GM12891 (cell line): ENCODE measurements at regions not wholly inside any gene's neighbourhood (a gene's known extent, or its start where the extent isn't known, plus 50 kb on each side); places are given as distances from the start of the nearest gene placed in this dataset.

ENCODE experiments used
- DNase-seq: peaks from one replicate; pipeline ENCODE4 v3.0.0; 2011; ENCODE audit warnings: low spot score; ENCODE audit not compliant: insufficient read length
- FAIRE-seq: peaks from 2 replicates; lab custom pipeline; 2011; peaks lifted over from hg19 to GRCh38; lab: Jason Lieb, UNC
- PAX5 ChIP-seq: IDR thresholded peaks from 2 replicates; pipeline ENCODE4 v1.6.1; 2011; ENCODE audit warnings: low read length, moderate library complexity, mild to moderate bottlenecking; ENCODE audit not compliant: insufficient read depth, severe bottlenecking
- POLR2A ChIP-seq: IDR thresholded peaks from 2 replicates; pipeline ENCODE4 v1.6.1; 2011; ENCODE audit warnings: low read depth, low read length, control low read depth
- POLR2AphosphoS5 ChIP-seq: IDR thresholded peaks from 2 replicates; pipeline ENCODE4 v1.6.1; 2011; ENCODE audit warnings: low read depth, low read length, control low read depth
- POU2F2 ChIP-seq: IDR thresholded peaks from 2 replicates; pipeline ENCODE4 v1.6.1; 2011; ENCODE audit warnings: low read depth, mild to moderate bottlenecking, control low read depth, low read length, moderate library complexity
- SPI1 ChIP-seq: IDR thresholded peaks from 2 replicates; pipeline ENCODE4 v1.6.1; 2011; ENCODE audit warnings: low read depth, low read length, control low read depth
- TAF1 ChIP-seq: IDR thresholded peaks from 2 replicates; pipeline ENCODE4 v1.6.1; 2011; ENCODE audit warnings: low read depth, low read length, control low read depth

DNA sequence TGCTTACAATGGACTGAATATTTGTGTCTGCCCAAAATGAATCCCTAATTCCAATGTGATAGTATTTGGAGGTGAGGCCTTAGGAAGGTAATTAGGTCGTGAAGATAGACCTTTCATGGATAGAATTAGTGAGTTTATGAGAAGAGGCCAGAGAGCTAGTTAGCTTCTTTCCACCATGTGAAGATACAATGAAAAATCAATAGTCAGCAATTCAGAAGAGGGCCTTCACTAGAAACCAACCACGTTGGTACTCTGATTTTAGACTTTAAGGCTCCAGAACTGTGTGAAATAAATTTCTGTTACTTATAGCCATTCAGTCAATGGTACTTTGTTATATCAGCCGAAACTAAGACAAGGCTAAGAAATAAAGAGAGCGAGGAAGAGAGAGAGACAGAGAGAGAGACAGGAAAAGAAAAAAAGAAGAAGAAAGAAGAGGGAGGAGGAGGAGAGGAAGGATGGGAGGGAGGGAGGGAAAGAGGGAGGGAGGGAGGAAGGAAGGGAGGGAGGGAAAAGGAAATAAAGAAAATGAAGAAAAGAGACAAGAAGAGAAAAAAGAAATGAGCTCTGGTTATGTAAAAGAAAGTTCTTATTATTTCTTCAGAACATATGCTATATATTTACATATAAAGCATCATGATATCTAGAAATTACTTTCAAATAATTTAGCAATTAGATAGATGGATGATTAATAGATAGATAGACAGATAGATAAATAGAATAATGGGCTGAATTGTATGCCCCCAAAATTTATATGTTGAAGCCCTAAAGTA is 1725.3 kb downstream of the EFNA5 start:
- DNase-seq (no peak), FAIRE-seq (no peak)
- TF ChIP-seq POLR2AphosphoS5 (no peak), POU2F2 (no peak), POLR2A (no peak)

DNA sequence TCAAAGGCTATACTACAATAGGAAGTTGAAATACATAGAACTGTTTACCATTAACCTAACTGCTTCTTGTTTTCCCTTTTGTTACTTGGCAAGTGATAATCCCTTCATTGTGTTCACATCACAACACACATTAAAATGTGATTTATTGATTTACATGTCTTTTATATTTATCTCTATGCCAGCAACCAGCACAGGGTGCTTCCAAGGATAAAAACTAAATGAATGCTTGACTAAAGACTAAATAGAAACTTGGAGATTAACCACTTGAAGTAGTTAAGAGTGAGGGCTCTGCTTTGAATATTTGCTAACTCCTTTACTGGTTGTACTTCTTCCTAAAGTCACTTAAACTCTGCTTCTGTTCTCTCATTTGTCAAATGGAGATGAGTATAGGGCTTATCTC is 1730.6 kb downstream of the EFNA5 start:
- FAIRE-seq (no peak), DNase-seq (no peak)
- TF ChIP-seq POLR2AphosphoS5 (no peak), PAX5 (no peak), SPI1 (no peak), TAF1 (no peak), POU2F2 (no peak), POLR2A (no peak)

DNA sequence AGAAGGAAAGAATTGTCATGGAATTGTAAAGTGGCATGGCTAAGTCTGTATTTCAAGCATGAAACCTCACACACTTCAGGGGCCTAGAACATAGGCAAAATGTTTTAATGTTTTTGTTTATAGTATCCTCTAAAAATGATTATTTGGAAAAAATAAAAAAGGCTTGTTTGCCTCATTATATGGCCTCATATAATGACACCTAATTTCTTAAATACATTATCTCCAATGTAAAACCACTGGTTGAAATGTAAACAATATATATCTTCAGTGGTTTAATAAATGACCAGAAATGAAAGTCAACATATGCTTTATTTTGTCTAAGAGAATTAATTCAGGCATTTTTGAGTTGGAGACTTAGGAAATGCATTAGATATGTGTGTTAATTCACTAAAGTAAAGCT is 1736.6 kb downstream of the EFNA5 start:
- FAIRE-seq: no peak

DNA sequence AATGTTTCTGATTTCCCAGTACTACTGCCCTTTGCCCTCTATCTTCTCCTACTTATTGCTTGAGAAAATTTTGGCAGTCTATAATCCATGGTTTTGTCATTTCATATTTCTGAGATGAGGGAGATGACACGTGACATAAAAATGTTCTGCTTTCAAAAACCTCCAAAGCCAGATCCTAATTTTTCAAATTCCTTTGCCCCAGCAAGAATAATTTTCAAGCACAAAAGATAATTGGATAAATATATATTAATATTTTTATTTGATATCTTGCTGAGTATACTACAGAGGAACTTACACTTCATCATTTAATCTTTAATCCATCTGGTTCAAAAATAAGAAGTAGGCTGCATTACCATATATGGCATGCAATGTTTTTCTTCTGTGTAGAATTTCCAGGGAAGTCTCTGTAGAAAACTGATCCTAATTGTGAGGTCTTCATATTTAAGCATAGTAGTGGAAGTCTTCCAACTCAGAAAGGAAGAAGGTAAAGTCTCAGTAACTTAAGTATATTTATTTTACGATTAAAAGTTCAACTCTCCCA is 1738.8 kb downstream of the EFNA5 start:
- TF ChIP-seq SPI1 (no peak), POU2F2 (no peak), POLR2A (no peak), TAF1 (no peak), POLR2AphosphoS5 (no peak), PAX5 (no peak)
- DNase-seq (no peak), FAIRE-seq (no peak)

More for the DNA sequence above, 1736.6 kb downstream of the EFNA5 start:
- no peak for DNase-seq
- TF ChIP-seq TAF1 (no peak), POLR2A (no peak), PAX5 (no peak), POU2F2 (no peak), POLR2AphosphoS5 (no peak), SPI1 (no peak)

DNA sequence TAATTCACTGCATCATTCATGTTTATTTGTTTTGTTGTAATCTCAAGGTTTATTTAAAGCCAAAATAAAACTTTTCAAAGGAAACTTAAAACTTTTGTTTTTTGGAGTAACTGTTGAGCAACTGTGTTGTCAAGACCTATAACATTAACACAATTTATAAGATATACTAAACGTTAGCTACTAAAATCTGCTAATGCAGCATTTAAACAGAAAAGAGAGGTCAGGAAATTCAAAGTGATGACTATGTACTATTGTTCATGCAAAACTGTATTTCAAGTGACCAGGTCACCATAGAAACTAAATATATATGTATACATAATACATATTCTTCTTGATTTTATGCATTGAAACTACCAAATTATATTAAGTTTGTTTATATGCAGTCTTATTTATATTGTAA is 1740.9 kb downstream of the EFNA5 start:
- TF ChIP-seq POLR2AphosphoS5 (no peak), POU2F2 (no peak), SPI1 (no peak), PAX5 (no peak), TAF1 (no peak), POLR2A (no peak)
- FAIRE-seq (no peak), DNase-seq (no peak)

DNA sequence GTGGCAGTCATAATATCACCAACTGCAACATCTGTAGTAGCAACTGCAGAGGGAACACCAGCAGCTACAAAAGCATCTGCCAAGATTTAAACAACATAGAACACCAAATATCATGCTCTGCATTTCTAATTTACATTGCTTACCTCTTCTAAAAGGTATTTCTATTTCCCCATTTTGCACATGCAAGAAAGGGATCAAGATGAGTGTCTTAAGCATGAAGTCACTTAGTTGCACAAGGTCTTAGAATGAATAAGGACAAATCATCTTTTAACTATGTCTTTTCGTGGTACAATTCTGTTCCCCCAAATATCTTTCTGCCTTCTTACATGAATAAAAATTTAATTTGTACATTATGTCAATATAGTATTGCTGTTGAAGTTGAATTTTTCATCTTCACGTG is 1746.4 kb downstream of the EFNA5 start:
- TF ChIP-seq POLR2A (no peak), PAX5 (no peak), POU2F2 (no peak), TAF1 (no peak), SPI1 (no peak), POLR2AphosphoS5 (no peak)
- DNase-seq: no peak
- no peak for FAIRE-seq

DNA sequence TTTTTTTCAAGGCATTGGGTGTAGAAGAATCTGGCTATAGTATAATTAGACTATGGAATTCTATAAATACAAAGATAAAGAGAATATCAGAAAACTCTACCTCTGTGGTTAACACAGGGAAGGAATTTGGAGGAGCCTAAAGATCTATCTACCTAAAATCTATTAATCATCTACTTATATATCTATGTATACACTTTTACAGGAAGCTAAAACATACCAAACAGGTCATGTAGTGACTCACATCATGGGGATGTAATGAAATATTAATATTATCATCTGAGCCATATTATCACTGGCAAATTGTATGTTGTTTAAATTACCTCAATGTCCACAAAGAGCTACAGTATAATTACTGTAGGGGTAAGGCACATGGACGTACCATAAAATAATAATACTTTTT is 1748.2 kb downstream of the EFNA5 start:
- DNase-seq: no peak
- no peak for FAIRE-seq
- TF ChIP-seq POLR2A: no peak
- TF ChIP-seq POLR2AphosphoS5: no peak
- no peak for TF ChIP-seq PAX5
- no peak for TF ChIP-seq POU2F2
- no peak for TF ChIP-seq TAF1
- TF ChIP-seq SPI1: no peak

DNA sequence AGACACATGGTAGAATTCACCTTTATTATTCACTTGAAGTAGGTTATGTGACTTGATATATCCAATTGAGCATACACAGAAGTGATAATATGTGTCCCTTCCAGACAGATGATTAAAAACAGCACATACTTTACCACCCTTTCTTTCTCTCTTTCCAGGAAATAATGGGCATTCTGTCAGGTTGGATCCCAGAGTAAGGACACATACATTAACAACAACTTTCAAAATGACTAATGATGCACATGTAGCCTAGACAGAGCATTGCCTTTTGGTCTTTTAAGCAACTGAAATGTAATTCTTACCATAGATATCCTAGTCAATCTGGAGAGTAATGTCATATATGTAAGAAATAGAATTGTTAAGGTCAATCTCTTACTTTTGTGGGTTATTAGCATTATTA is 1748.7 kb downstream of the EFNA5 start:
- no peak for DNase-seq
- no peak for TF ChIP-seq SPI1
- TF ChIP-seq POLR2AphosphoS5: no peak
- TF ChIP-seq TAF1: no peak
- no peak for TF ChIP-seq POU2F2
- no peak for TF ChIP-seq POLR2A
- no peak for TF ChIP-seq PAX5
- no peak for FAIRE-seq

DNA sequence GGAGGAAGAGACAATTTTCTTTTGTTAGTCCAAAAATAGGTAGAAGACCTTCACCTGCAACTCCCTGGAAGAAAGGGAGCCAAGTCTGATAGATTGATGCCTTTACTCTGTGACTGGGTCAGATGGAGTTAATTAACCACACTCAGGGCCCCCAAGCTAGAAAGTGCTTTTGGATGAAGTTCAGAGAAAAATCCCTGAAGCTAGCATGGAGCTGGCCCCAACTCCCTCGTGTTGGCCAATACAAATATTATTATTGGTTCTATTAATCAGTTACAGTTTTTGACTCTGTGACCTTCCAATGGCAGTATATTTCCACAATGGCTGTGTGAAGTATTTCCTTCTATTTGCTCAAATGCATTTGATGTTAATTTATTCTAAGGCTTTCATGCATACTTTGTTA is 1753.5 kb downstream of the EFNA5 start:
- DNase-seq: no peak

DNA sequence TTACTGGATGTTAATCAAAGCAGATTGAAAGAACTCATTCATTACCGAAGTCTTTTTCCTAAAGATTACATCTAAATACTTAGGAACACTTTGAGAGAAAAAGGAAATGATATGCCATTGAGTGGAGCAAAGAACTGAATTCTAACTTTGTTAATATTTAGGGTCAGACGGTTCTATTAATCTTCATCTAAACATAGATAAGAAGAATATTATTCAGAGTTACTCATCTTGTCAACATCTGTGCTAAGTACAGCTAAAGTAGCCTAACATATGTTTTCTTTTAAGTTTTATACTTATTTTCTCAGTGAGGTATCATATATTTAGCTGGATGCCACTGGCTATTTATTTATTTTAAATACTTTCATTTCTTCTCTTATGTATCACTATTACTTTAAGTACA is 1763.7 kb downstream of the EFNA5 start:
- no peak for TF ChIP-seq POLR2AphosphoS5
- no peak for TF ChIP-seq PAX5
- no peak for TF ChIP-seq POU2F2
- TF ChIP-seq POLR2A: no peak
- no peak for TF ChIP-seq SPI1
- TF ChIP-seq TAF1: no peak
- DNase-seq (no peak), FAIRE-seq (no peak)

More for the DNA sequence above, 1753.5 kb downstream of the EFNA5 start:
- no peak for FAIRE-seq
- no peak for TF ChIP-seq TAF1
- TF ChIP-seq PAX5: no peak
- TF ChIP-seq SPI1: no peak
- TF ChIP-seq POLR2A: no peak
- no peak for TF ChIP-seq POU2F2
- TF ChIP-seq POLR2AphosphoS5: no peak
